H1 (cell line): ENCODE measurements at regions not wholly inside any gene's neighbourhood (a gene's known extent, or its start where the extent isn't known, plus 50 kb on each side); places are given as distances from the start of the nearest gene placed in this dataset.

Experiments
- CHD7 ChIP-seq: fragments of 300-600 bp; sonication (generic); IDR thresholded peaks from 2 replicates; pipeline ENCODE4 v1.7.1; 2012; ENCODE audit warnings: low read length, moderate library complexity, mild to moderate bottlenecking, inconsistent platforms; ENCODE audit not compliant: insufficient replicate concordance
- E2F6 ChIP-seq: IDR thresholded peaks from 2 replicates; pipeline ENCODE4 v1.6.1; 2012; ENCODE audit warnings: inconsistent platforms
- SIN3A ChIP-seq, 2 experiments: IDR thresholded peaks in 1 of 2; conservative IDR thresholded peaks in 1 of 2; 2 replicates each; pipeline ENCODE4 v1.6.1; 2011 to 2012; ENCODE audit warnings: low read length in 2 of 2, improper control_type of control experiment in 1 of 2, low read depth in 1 of 2, mild to moderate bottlenecking in 1 of 2

DNA sequence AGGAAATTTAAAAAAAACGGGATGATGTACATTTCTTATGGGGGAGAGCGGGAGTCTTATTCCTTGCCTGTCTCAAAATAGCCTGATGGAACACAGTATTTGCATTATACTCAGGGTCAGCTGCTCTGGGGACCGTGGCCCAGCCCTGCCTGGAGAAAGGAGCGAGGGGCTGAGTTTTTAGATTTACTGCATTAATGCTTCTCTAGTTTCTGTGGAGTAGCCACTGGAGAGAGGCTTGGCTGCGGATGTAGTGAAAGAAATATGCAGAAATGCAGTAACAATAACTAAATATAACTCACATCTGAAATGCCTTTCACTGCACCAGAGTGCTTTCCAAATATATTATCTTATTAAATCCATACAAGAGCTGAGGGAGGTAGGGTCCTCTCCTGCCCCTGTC lies 87.6 kb upstream of the MAP1LC3B2 start (continued):
- TF ChIP-seq SIN3A (conservative IDR thresholded peaks at IDR 0.05 in 1 of 2, IDR thresholded peaks at IDR 0.05 in 1 of 2; ENCODE audit: low read depth in 1 of 2, low read length in 2 of 2) (no peak), E2F6 (no peak), CHD7 (no peak)
